ENCODE measurements at regions not wholly inside any gene's neighbourhood (a gene's known extent, or its start where the extent isn't known, plus 50 kb on each side); places are given as distances from the start of the nearest gene placed in this dataset.
"Not testable (repeated sequence)": the region's sequence is repeated elsewhere in the genome, so short reads cannot be mapped to it uniquely, and the experiment has no call there.

DNA sequence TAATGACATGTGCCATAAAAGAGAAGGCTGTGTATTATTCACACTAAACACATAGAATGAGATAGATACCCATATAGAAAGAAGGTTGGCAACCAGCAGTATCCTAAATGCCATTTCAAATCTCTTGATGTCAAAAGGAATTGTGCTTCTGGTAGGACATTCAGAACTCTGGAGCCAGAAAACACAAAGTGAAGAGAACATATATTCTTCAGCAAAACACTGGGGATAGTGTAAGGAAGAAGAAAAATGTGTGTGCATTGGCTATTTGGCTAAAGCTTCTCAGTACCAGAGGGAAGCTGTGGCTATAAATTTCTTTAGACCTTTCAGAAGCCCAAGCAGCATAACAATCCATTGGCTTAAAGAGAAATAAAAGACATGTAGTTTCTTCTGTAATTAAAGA is 551.6 kb upstream of the C9orf72 start:
- Histone ChIP-seq H3K27me3 (no peaks in the 10 kb centered on the region), H3K27ac (no peak overlapping the region), H3K4me3 (no peak overlapping the region), H3K9me3 (no peaks in the 10 kb centered on the region), H3K4me1 (peaks cover 0 to 11% (median 0%) of the 10 kb centered on the region in 3 donors), H3K36me3 (no peaks in the 10 kb centered on the region)
- TF ChIP-seq, protein P1, sequence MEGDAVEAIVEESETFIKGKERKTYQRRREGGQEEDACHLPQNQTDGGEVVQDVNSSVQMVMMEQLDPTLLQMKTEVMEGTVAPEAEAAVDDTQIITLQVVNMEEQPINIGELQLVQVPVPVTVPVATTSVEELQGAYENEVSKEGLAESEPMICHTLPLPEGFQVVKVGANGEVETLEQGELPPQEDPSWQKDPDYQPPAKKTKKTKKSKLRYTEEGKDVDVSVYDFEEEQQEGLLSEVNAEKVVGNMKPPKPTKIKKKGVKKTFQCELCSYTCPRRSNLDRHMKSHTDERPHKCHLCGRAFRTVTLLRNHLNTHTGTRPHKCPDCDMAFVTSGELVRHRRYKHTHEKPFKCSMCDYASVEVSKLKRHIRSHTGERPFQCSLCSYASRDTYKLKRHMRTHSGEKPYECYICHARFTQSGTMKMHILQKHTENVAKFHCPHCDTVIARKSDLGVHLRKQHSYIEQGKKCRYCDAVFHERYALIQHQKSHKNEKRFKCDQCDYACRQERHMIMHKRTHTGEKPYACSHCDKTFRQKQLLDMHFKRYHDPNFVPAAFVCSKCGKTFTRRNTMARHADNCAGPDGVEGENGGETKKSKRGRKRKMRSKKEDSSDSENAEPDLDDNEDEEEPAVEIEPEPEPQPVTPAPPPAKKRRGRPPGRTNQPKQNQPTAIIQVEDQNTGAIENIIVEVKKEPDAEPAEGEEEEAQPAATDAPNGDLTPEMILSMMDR (IDR thresholded peaks at IDR 0.05) = no peak
- TF ChIP-seq POLR2A (IDR thresholded peaks at IDR 0.05) = no peak
- no peak for DNase-seq
- intact Hi-C loops (cut with DNase I) = no loop called here

DNA sequence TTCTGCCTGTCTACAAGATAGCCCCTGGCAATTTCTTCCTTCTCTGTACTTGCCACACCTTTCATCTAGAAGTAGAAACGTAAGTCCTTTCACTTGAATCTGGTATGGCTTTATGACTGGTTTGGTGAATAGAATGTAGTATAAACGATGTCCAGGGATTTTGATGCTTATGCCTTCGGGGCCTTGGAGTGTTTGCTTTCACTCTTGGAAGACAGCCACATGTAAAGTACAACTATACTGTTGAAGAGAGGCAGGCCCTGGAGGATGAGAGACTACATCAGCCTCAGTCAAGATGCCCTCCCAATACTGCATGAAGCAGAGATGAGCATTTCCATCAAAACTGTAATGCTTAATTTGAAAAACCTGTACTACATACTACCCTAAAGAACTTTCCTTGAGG is 553.8 kb upstream of the C9orf72 start:
- no peak for DNase-seq
- TF ChIP-seq POLR2A (IDR thresholded peaks at IDR 0.05) = no peak
- TF ChIP-seq, protein P1 (IDR thresholded peaks at IDR 0.05) = no peak
- H3K4me1 ChIP-seq = no peaks in the 10 kb centered on the region
- 18 to 27% methylated on average over 3 of the region's 3 CpGs for WGBS, 2 donors
- H3K9me3 ChIP-seq = no peaks in the 10 kb centered on the region
- no peaks in the 10 kb centered on the region for H3K27me3 ChIP-seq
- H3K4me3 ChIP-seq = no peak overlapping the region
- intact Hi-C loops (cut with DNase I) = no loop called here
- H3K36me3 ChIP-seq = no peaks in the 10 kb centered on the region
- H3K27ac ChIP-seq = no peak overlapping the region

DNA sequence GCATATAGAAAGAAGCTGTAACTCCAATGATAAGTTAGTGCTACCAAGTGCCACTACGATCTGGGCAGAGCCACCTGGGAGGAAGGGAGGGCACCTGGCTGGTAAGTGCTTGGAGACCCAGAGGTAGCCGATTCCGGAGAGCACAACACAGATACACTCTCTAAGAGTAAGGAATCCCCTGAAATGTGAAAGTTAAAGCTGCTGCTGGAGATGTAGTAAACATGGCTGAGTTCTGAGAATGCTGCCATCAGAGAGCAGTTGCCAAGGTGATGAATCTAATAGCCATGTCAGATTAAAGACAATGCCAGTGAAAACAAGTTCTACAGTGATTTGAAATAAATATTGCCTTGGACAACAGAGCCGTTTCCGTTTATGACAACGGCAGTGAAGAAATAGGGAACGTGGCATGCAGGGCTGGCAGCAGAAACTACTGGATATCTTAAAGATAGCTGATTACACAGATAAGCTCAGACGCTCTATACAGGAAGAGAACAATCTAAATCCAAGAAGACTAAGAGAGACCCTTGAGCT is 561.2 kb upstream of the C9orf72 start:
- H3K27ac ChIP-seq = no peak overlapping the region
- peaks cover 0 to 12% (median 3%) of the 10 kb centered on the region in 3 donors for H3K4me1 ChIP-seq
- intact Hi-C loops (cut with DNase I) = no loop called here
- 60 to 71% methylated on average over 8 of the region's 8 CpGs for WGBS, 2 donors
- no peak overlapping the region for H3K4me3 ChIP-seq
- no peaks in the 10 kb centered on the region for H3K9me3 ChIP-seq
- no peaks in the 10 kb centered on the region for H3K36me3 ChIP-seq
- DNase-seq = no peak
- TF ChIP-seq POLR2A (IDR thresholded peaks at IDR 0.05) = no peak
- TF ChIP-seq, protein P1 (IDR thresholded peaks at IDR 0.05) = no peak
- H3K27me3 ChIP-seq = no peaks in the 10 kb centered on the region

DNA sequence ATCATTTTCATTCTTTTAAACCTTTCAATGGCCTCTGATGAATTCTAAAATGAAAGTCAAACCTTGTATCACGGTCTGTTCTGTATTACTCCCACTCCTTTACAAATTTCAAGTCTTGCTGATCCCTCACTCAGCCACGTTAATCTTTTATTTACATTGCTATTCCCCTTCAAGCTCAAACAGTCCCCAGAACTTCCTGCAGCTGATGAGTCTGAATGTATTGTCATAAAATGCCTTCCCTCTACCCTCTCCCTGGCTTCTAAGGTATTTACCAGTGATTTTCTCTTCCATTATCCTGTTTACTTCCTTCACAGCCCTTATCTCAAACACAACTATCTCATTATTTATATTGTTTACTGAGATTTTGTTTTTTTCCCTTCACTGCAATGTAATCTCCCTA is 562.3 kb upstream of the C9orf72 start:
- TF ChIP-seq, protein P1 (IDR thresholded peaks at IDR 0.05) = no peak
- TF ChIP-seq POLR2A (IDR thresholded peaks at IDR 0.05) = no peak
- peaks cover 0 to 12% (median 3%) of the 10 kb centered on the region in 3 donors for H3K4me1 ChIP-seq
- no peaks in the 10 kb centered on the region for H3K27me3 ChIP-seq
- intact Hi-C loops (cut with DNase I) = no loop called here
- no peak overlapping the region for H3K27ac ChIP-seq
- no peaks in the 10 kb centered on the region for H3K9me3 ChIP-seq
- H3K4me3 ChIP-seq = no peak overlapping the region
- H3K36me3 ChIP-seq = no peaks in the 10 kb centered on the region
- no peak for DNase-seq
- 11 to 21% methylated on average over 2 of the region's 2 CpGs for WGBS, 2 donors

DNA sequence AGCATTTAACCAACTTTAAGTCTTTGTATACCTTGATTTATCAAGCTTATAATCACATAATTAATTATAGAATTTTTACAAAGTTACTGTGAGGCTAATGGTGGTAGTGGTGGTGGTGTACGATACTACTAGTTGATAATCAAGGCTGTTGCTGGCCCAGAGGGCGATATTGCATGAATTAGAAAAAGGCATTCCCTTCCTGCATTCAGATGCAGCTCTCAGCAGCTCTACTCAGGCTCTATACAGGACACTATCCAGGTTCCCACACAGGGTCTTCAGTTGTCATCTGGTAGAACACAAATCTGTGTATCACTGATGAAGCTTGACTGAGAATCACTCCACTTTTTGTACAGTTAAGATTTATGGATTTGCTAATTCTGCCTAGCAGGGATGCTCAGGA is 562.8 kb upstream of the C9orf72 start:
- no peak overlapping the region for H3K27ac ChIP-seq
- no peak overlapping the region for H3K4me3 ChIP-seq
- intact Hi-C loops (cut with DNase I) = no loop called here
- H3K27me3 ChIP-seq = no peaks in the 10 kb centered on the region
- WGBS, 2 donors = 66 to 84% methylated on average over 2 of the region's 2 CpGs
- peaks cover 0 to 12% (median 3%) of the 10 kb centered on the region in 3 donors for H3K4me1 ChIP-seq
- no peak for DNase-seq
- no peaks in the 10 kb centered on the region for H3K9me3 ChIP-seq
- TF ChIP-seq, protein P1 (IDR thresholded peaks at IDR 0.05) = no peak
- TF ChIP-seq POLR2A (IDR thresholded peaks at IDR 0.05) = no peak
- no peaks in the 10 kb centered on the region for H3K36me3 ChIP-seq

DNA sequence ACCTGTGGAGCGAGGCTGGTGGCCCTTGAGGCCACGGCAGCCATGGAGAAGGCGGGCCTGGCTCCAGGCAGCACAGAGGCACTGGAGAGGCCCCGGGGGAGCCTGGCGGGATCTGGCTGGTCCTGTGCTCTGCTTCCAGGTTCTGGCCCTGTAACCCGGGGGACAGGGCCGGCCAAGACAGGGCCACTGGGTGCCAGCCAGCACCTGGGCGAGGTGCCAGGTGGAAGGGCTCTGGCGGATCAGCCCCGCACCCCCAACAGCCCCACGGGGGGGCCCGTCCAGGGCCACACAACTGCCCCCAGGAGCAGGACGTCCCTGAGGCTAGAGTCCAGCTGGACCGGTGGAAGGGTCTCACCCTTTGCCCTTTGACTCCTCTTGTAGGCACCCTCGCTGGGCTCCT is 574.1 kb upstream of the C9orf72 start:
- H3K27ac ChIP-seq; H3K36me3 ChIP-seq; H3K4me1 ChIP-seq; H3K9me3 ChIP-seq; intact Hi-C loops (cut with DNase I); DNase-seq; H3K27me3 ChIP-seq; H3K4me3 ChIP-seq: not testable (repeated sequence)
- whole genome bisulfite sequencing, 2 donors = 50 to 70% methylated on average over 2 of the region's 15 CpGs

DNA sequence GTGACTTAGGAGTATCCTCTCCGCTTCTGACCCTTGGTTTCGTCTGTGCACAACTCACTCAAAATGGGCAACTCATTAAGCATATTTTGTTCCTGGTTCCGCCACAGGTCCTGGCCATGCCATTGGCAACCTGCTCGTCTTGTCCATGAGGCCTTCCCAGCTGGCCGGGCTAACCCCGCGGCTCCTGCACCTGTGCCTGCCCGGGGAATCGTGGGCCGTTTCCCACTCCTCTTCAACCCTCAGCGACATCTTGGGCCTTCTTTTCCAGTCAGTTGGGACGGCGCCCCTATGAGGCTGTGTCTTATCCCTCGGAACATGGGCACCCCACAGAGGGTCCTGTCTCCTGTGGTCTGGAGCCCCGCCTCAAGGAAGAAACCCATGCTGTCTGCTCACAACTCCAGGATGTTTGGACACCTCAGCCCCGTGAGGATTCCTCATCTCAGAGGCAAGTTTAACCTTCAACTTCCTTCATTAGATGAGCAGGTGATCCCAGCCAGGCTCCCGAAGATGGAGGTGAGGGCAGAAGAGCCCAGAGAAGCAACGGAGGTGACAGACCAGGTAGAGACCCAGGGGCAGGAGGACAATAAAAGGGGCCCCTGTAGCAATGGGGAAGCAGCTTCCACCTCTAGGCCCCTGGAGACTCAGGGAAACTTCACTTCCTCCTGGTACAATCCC is 574.8 kb upstream of the C9orf72 start:
- 82 to 86% methylated on average over 3 to 9 of the region's 18 CpGs for WGBS, 2 donors
- DNase-seq; H3K27me3 ChIP-seq; H3K9me3 ChIP-seq; intact Hi-C loops (cut with DNase I); H3K36me3 ChIP-seq; H3K27ac ChIP-seq; H3K4me3 ChIP-seq; H3K4me1 ChIP-seq: not testable (repeated sequence)

DNA sequence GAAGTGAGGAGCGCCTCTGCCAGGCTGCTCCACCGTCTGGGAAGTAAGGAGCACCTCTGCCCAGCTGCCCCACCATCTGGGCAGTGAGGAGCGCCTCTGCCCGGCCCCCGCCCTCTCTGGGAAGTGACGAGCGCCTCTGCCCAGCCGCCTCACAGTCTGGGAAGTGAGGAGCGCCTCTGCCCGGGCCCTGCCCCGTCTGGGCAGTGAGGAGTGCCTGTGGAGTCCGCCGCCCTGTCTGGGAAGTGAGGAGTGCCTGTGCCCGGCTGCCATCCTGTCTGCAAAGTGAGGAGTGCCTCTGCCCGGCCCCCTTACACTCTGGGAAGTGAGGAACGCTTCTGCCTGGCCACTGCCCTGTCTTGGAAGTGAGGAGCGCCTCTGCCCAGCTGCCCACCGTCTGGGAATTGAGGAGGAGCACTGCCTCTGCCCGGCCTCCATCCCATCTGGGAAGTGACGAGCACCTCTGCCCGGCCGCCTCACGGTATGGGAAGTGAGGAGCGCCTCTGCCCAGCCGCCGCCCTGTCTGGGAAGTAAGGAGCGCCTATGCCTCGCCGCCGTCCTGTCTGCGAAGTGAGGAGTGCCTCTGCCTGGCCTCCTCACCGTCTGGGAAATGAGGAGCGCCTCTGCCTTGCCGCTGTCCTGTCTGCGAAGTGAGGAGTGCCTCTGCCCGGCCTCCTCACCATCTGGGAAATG is 576.2 kb upstream of the C9orf72 start:
- H3K27ac ChIP-seq; DNase-seq; H3K4me1 ChIP-seq; H3K36me3 ChIP-seq; H3K4me3 ChIP-seq; H3K27me3 ChIP-seq; H3K9me3 ChIP-seq; intact Hi-C loops (cut with DNase I): not testable (repeated sequence)
- WGBS, 2 donors = 100% methylated on average over 1 of the region's 36 CpGs; no CpG with 5 or more reads in 1 of the 2 donors
